NCI-H526 treated with DMSO at 0.1 percent for 48 hours (cell line): ENCODE measurements at regions not wholly inside any gene's neighbourhood (a gene's known extent, or its start where the extent isn't known, plus 50 kb on each side); places are given as distances from the start of the nearest gene placed in this dataset.

Experiments
- DNase-seq: peaks from one replicate; lab custom pipeline; 2025; lab: John Stamatoyannopoulos, UW

- DNase-seq: no peak
These were observed 213.8 kb upstream of the JUN start for GRCh38 chr1:58997637-58998036.

- no peak for DNase-seq
These were observed 215.8 kb upstream of the JUN start for GRCh38 chr1:58999676-59000075.

- no peak for DNase-seq
These were observed 220.9 kb upstream of the JUN start for GRCh38 chr1:59004755-59005154.

- DNase-seq: no peak
These were observed 221.8 kb upstream of the JUN start for GRCh38 chr1:59005491-59006288.

GRCh38 chr1:59006289-59006658 lies 222.4 kb upstream of the JUN start:
- DNase-seq: no peak

DNA sequence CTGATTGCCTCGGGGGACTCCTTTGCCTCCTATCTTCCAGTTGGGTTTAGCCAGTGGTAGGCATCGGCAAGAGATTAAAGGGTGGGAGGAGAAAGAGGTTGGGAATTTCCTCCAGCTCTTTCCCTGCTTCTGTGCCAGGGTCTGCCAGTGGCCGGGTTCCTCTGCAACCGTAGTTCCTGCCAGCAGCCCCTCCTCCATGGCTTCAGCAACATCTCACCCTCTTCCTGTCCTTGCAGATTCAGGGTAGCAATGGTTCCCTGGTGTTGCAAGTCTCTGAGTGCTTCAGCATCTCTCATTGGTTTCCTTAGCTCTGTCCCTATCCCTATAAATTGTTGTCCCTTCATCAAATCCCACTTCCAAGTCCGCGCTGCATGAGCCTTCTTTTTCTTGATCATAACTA lies 223.1 kb upstream of the JUN start:
- no peak for DNase-seq

DNA sequence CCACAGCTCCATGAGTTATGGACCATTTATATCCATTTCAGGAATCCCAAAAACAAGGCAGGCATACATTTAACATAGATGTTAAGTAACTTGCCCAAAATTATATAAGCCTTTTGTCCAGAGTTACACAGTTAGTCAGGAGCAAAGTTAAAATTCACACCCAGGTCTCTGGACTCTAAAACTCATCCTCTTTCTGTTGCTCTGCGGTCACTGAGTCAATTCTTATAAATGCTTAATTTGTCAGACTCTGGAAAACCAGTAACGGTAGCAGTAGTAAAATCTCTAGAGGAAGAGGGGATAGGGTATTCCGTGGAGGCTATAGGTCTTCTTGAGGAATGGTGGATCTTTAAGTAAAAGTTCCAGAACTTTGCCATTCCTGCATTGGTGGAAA lies 223.6 kb upstream of the JUN start:
- no peak for DNase-seq

DNA sequence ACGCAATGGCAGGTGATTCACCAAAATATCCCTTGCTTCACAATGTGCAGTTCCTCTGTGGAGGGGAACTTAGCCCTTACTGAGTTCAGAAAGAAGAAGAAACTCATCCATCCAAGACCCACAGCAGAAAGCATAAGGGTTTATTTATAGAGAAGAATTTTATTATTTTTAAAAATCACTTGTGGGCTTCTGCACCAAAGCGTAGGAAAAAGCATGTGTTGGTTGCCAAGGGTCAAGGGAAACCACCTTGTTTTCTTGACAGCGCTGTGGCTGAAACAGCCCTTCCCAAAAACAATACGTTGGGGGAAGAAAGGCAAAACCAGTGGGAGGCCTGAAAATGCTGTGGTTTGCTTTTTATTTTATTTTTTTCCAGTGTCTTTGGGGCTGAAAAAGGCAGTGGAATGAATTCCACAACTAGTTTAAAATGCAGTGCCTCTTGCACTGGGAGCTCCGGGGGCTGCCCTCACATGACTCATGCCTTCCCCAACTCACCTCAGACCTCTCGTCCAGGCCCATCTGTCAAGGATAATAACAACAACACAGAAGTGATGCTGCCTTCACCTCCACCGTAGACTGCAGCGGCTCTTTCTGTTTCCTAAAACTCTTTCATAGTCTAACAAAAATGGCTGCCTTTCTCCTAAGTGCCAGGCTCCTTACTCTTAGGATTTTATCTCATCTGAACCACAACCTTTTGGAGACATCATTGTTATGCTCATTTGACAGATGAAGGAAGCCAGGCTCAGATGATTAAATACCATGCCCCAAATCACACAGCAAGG lies 224.2 kb upstream of the JUN start:
- DNase-seq: no peak

- DNase-seq: no peak
These were observed 224.9 kb upstream of the JUN start for GRCh38 chr1:59008599-59009347.

- DNase-seq: no peak
These were observed 227.8 kb upstream of the JUN start for GRCh38 chr1:59011663-59012062.

DNA sequence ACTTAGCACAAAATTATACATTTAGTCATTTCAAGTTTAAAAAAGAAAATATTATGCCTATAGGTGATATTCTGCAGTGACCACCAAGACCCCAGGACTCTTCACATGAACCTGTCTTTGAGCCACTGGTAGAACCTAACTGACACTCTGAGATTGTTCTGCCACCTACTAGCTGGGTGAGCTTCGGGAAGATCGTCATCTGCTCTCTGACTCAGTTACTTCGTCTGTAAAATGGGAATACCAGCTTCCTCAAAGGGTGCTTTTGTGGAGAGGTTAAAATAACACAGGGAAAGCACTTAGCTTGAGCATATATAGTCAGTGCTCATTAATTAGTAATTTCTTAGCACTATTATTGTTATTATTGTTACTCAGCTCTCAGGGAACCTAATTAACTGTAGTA lies 228.5 kb upstream of the JUN start:
- no peak for DNase-seq

- no peak for DNase-seq
These were observed 229.6 kb upstream of the JUN start for GRCh38 chr1:59013276-59013927.

GRCh38 chr1:59013928-59014279 lies 230.1 kb upstream of the JUN start:
- no peak for DNase-seq

DNA sequence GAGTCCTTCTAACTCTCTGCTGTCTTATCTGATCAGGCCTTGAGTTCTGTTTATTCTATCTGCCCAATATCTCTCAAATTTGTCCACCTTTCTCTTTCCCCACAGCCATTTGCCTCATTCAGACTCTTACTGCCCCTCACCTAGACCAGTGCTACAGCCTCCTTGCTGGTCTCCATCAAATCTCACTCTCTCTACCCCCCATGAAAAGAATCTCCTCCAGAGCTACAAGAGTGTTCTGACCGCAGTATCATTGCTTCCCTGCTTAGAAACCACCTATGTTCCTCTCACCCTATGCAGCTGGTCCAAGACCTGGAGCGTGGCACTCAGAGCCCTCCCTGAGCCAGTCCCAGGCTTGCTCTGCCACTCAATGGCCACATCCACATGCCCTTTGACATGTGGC lies 231.0 kb upstream of the JUN start:
- no peak for DNase-seq

DNA sequence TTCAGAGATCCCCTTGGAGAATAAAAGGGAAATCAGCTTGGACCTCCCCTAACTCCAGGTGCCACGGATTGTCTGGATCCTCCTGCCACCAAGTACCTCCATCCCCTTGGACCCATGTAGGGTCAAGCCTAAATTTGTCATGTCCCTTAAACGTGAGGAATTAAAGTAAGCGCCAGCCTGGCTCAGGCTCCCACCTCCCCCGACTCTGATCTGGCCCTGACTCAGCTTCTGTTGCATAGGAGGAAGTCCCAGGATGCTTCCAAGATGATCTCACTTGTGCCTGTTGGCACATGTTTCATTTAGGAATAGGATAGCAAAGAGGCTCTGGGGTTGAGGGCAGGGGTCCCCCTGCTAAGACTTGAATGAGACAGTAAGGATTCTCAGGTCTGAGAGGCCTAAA lies 231.9 kb upstream of the JUN start:
- no peak for DNase-seq

DNA sequence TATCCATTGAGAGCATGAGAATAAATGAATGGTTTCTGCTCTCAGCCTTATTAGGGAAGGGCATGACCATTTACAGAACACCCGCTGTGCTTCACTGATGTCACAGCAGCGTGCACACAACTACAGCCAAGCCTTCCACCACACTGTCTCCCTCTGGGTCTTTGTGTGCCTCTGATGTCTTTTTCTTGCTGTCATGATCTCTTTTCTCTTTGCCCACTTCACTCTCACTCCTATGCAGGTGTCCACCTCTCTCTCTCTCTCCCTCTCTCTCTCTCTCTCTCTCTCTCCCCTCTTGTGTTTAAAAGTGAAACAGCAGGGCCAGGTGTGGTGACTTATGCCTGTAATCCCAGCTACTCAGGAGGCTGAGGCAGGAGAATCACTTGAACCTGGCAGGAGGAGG lies 232.5 kb upstream of the JUN start:
- no peak for DNase-seq

GRCh38 chr1:59017501-59018231 lies 233.8 kb upstream of the JUN start:
- DNase-seq: no peak

- no peak for DNase-seq
These were observed 234.6 kb upstream of the JUN start for GRCh38 chr1:59018446-59018845.

DNA sequence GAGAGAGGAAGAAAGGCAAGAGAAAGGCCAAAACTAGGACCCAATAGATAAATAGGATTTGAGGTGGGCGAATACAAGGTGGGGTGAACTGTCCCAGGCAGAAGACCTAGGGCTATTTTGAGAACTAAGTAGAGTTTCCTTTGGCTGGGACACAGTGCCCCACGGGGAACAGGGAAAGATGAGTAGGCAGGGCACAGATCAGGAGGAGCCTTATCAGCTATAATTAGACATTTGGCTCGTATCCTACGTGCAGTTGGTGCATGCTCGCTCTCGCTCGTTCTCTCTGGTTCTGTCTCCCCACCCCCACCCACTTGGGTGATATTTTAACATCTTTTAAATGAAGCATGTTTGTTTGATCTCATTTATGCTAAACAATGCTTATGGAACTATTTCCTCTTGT lies 235.0 kb upstream of the JUN start:
- DNase-seq: no peak

DNA sequence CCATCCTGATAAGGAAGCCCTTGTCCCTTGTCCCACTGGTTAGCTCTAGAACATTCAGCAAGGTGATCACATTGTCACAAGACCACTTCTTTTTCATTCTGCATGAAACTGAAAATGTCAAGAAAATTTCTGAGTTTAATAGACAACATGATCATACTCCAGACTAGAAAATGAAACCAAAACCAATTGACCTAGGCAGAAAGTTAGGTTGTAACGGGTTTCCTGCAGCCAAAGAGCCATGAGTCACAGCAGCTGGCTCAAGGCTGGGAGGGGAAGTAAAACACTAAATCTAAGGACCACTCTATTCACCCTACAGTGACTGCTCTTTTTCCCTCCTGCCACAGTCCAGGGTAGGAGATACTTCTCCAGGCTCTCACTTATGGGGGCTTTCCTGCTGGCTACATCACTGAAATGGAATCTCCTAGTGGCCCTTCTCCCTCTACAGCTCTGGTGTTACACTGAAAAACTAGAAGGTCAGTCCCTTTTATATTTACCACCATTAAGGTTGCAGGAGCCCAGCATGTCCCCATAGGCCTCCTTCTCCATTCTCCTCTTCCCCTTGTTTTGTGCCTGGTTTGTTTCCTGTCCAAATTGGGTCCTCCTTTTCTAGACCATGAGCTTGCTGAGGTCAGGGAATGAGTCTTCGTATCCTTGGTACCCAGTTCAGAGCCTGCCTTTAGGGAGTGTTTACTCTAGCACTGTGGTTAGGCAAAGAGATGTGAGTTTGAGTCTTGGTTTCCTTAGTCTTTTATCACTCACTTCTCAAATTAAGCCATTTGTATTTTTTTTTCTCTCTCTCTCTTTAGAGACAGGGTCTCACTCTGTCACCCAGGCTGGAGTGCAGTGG lies 236.5 kb upstream of the JUN start:
- no peak for DNase-seq

DNA sequence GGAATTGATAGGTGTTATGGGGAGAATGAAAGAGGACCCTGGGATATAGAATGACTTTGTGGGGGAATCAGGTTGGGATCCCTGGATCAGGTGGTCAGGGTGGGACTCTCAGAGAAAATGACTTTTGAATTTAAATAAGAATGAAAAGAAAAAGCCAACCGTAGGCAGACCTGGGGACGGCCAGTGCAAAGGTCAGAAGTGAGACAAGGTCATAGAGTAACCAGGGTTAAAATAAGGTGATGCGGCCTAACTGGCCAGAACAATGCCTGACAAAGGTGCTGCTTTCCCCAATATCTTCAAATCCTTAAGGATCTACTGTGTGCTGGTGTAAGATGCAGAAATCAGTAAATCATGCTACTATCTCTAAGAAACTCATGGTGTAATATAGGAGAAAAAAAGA lies 238.4 kb upstream of the JUN start:
- DNase-seq: no peak
